GM18502 (cell line): ENCODE measurements at regions not wholly inside any gene's neighbourhood (a gene's known extent, or its start where the extent isn't known, plus 50 kb on each side); places are given as distances from the start of the nearest gene placed in this dataset.
"Not testable (repeated sequence)": the region's sequence is repeated elsewhere in the genome, so short reads cannot be mapped to it uniquely, and the experiment has no call there.

Experiments
- ATAC-seq: cut with Tn5 transposase; IDR thresholded peaks from one replicate; pipeline ENCODE4 v1.9.1; 2021; ENCODE audit warnings: mild to moderate bottlenecking; ENCODE audit not compliant: unreplicated experiment, poor library complexity

- ATAC-seq: no peak
Observed at GRCh38 chr2:154992826-154993225, 294.3 kb downstream of the KCNJ3 start.

GRCh38 chr2:154978710-154979109 is 280.2 kb downstream of the KCNJ3 start:
- ATAC-seq: peak; percentile 65

- ATAC-seq: no peak
Observed at GRCh38 chr2:154978244-154978643, 279.7 kb downstream of the KCNJ3 start.

GRCh38 chr2:154974041-154974440 is 275.5 kb downstream of the KCNJ3 start:
- peak; percentile 40 for ATAC-seq

GRCh38 chr2:154963511-154963910 is 265.0 kb downstream of the KCNJ3 start:
- ATAC-seq: no peak

GRCh38 chr2:154961676-154962075 is 263.2 kb downstream of the KCNJ3 start:
- no peak for ATAC-seq

GRCh38 chr2:154960802-154961583 is 262.5 kb downstream of the KCNJ3 start:
- ATAC-seq: peak; percentile 89

GRCh38 chr2:154952346-154952980 is 254.0 kb downstream of the KCNJ3 start:
- no peak for ATAC-seq

- ATAC-seq: not testable (repeated sequence)
Observed at GRCh38 chr2:154947416-154947815, 248.9 kb downstream of the KCNJ3 start.

- no peak for ATAC-seq
Observed at GRCh38 chr2:154945984-154946383, 247.5 kb downstream of the KCNJ3 start.

GRCh38 chr2:154941379-154941778 is 242.9 kb downstream of the KCNJ3 start:
- ATAC-seq: no peak

- ATAC-seq: no peak
Observed at GRCh38 chr2:154934213-154934612, 235.7 kb downstream of the KCNJ3 start.

GRCh38 chr2:154924531-154924930 is 226.0 kb downstream of the KCNJ3 start:
- no peak for ATAC-seq

GRCh38 chr2:154914561-154914960 is 216.1 kb downstream of the KCNJ3 start:
- no peak for ATAC-seq

GRCh38 chr2:154912215-154912614 is 213.7 kb downstream of the KCNJ3 start:
- no peak for ATAC-seq

GRCh38 chr2:154911729-154912128 is 213.2 kb downstream of the KCNJ3 start:
- ATAC-seq: no peak

- ATAC-seq: no peak
Observed at GRCh38 chr2:154910701-154911100, 212.2 kb downstream of the KCNJ3 start.

- no peak for ATAC-seq
Observed at GRCh38 chr2:154908327-154908726, 209.8 kb downstream of the KCNJ3 start.
